NB4 (cell line): ENCODE measurements at regions not wholly inside any gene's neighbourhood (a gene's known extent, or its start where the extent isn't known, plus 50 kb on each side); places are given as distances from the start of the nearest gene placed in this dataset.

Source experiments
- CTCF ChIP-seq: IDR thresholded peaks from one replicate; pipeline ENCODE4 v1.5.1; 2012; ENCODE audit warnings: low read depth, low read length
- MYC ChIP-seq: IDR thresholded peaks from 2 replicates; pipeline ENCODE4 v1.6.1; 2011; ENCODE audit warnings: low read depth, low read length
- POLR2A ChIP-seq: IDR thresholded peaks from 2 replicates; pipeline ENCODE4 v1.6.1; 2011; ENCODE audit warnings: mild to moderate bottlenecking; ENCODE audit not compliant: insufficient read length; ENCODE audit errors: extremely low read depth

- no peak for TF ChIP-seq CTCF
- no peak for TF ChIP-seq POLR2A
- TF ChIP-seq MYC, result no peak
Measured at GRCh38 chr3:101946906-101947305, 97.6 kb downstream of the NFKBIZ start.
